ENCODE measurements at regions not wholly inside any gene's neighbourhood (a gene's known extent, or its start where the extent isn't known, plus 50 kb on each side); places are given as distances from the start of the nearest gene placed in this dataset.
A peak's percentile ranks its signal among the peaks of the same experiment; 100 is the strongest.

DNA sequence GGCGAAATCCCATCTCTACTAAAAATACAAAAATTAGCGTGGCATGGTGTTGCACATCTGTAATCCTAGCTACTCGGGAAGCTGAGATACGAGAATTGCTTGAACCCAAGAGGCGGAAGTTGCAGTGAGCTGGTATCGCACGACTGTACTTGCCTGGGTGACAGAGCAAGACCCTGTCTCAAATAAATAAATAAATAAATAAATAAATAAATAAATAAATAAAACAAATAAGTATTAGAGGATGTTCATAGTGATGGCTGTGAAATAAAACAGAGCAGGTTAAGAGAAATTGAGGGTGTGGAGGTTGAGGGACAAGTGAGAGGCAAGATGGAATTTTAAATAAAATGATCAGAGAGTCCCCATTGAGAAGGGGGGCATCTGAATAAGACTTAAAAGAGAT, 124.7 kb upstream of the DST start:
- no peaks in the 10 kb centered on the region for H3K9me3 ChIP-seq (ENCODE audit: severe bottlenecking)
- H3K4me3 ChIP-seq (ENCODE audit: severe bottlenecking): no peak overlapping the region
- H3K4me1 ChIP-seq (ENCODE audit: insufficient read depth, poor library complexity, severe bottlenecking): peaks cover 33% of the 10 kb centered on the region
- H3K36me3 ChIP-seq (ENCODE audit: low read depth): no peaks in the 10 kb centered on the region
- DNase-seq (ENCODE audit: low spot score) (no peak), ATAC-seq (ENCODE audit: low read depth) (no peak)
- no peaks in the 10 kb centered on the region for H3K27me3 ChIP-seq (ENCODE audit: insufficient read depth, poor library complexity, severe bottlenecking)
- TF ChIP-seq, protein P1, sequence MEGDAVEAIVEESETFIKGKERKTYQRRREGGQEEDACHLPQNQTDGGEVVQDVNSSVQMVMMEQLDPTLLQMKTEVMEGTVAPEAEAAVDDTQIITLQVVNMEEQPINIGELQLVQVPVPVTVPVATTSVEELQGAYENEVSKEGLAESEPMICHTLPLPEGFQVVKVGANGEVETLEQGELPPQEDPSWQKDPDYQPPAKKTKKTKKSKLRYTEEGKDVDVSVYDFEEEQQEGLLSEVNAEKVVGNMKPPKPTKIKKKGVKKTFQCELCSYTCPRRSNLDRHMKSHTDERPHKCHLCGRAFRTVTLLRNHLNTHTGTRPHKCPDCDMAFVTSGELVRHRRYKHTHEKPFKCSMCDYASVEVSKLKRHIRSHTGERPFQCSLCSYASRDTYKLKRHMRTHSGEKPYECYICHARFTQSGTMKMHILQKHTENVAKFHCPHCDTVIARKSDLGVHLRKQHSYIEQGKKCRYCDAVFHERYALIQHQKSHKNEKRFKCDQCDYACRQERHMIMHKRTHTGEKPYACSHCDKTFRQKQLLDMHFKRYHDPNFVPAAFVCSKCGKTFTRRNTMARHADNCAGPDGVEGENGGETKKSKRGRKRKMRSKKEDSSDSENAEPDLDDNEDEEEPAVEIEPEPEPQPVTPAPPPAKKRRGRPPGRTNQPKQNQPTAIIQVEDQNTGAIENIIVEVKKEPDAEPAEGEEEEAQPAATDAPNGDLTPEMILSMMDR (IDR thresholded peaks at IDR 0.05; ENCODE audit: poor library complexity, severe bottlenecking): no peak
- H3K27ac ChIP-seq (ENCODE audit: poor library complexity, severe bottlenecking): peak overlapping the region; percentile 4

DNA sequence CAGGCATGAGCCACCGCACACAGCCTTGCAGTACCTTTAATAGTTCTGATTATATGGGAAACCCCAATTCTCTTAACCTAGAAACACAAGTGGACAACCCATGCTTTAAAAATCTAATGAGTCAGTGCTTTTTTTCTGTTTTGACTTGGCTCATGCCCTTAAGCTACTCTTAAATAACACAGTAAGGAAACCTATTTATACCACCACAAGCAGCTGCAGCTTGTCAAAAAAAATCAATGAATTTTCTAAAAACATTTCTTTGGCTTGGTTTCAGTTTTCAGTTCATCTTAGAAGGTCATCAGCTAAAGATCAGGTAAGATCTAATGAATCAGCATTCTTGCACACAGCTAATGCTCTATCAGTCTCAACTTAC, 124.1 kb upstream of the DST start:
- TF ChIP-seq, protein P1 (IDR thresholded peaks at IDR 0.05; ENCODE audit: poor library complexity, severe bottlenecking): no peak
- ATAC-seq (ENCODE audit: low read depth) (peak; percentile 81), DNase-seq (ENCODE audit: low spot score) (no peak)
- Histone ChIP-seq H3K36me3 (ENCODE audit: low read depth) (no peaks in the 10 kb centered on the region), H3K4me3 (ENCODE audit: severe bottlenecking) (no peak overlapping the region), H3K4me1 (ENCODE audit: insufficient read depth, poor library complexity, severe bottlenecking) (peaks cover 32% of the 10 kb centered on the region), H3K27ac (ENCODE audit: poor library complexity, severe bottlenecking) (peak overlapping the region; percentile 4), H3K27me3 (ENCODE audit: insufficient read depth, poor library complexity, severe bottlenecking) (no peaks in the 10 kb centered on the region), H3K9me3 (ENCODE audit: severe bottlenecking) (no peaks in the 10 kb centered on the region)

DNA sequence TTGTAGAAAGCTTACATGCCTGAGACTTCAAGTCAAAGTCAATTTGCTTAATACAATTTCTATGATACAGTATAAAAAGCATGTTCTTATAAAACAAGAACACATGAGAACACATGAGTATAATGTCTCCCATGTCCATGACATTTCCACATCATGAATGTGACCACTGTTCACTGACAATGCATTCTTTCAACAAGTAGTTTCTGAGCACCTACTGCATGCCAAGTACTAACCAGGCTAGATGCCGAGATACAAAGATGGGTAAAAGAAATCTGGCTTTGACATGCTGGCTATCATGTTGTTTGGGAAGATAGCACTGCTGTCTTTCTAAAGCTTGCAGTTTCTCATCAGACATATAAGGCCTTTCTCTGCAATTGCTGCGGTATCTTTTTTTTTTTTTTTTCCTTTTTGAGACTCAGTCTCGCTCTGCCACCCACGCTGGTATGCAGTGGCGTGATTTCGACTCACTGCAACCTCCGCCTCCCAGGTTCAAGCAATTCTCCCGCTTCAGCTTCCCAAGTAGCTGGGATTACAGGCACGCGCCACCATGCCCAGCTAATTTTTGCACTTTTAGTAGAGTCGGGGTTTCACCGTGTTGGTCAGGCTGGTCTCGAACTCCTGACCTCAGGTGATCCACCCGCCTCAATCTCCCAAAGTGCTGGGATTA, 123.6 kb upstream of the DST start:
- no peak for DNase-seq (ENCODE audit: low spot score)
- Histone ChIP-seq H3K36me3 (ENCODE audit: low read depth) (no peaks in the 10 kb centered on the region), H3K4me3 (ENCODE audit: severe bottlenecking) (no peak overlapping the region), H3K27me3 (ENCODE audit: insufficient read depth, poor library complexity, severe bottlenecking) (no peaks in the 10 kb centered on the region), H3K4me1 (ENCODE audit: insufficient read depth, poor library complexity, severe bottlenecking) (peaks cover 27% of the 10 kb centered on the region), H3K9me3 (ENCODE audit: severe bottlenecking) (no peaks in the 10 kb centered on the region), H3K27ac (ENCODE audit: poor library complexity, severe bottlenecking) (peak overlapping the region; percentile 4)
- no peak for ATAC-seq (ENCODE audit: low read depth)
- TF ChIP-seq, protein P1 (IDR thresholded peaks at IDR 0.05; ENCODE audit: poor library complexity, severe bottlenecking): no peak

DNA sequence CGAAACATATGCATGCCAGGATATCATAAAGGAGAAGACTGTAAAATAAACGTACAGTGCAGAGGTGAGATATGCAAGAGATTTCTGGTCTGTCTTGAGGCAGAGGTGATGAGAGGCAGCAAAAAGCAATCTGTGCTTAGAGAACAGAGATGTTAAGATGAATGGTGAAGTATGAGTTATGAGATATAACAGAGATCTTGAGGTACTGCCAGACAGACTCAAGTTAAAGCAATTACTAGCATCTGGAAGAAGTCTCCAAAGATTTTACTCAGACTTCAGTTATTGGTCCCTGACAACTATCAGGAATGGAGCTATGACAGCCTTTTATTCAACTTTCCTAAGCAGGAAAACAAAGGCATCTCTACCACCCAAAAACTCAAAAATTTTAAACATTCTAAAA, 122.8 kb upstream of the DST start:
- ATAC-seq (ENCODE audit: low read depth): no peak
- H3K9me3 ChIP-seq (ENCODE audit: severe bottlenecking): no peaks in the 10 kb centered on the region
- H3K27ac ChIP-seq (ENCODE audit: poor library complexity, severe bottlenecking): no peak overlapping the region

DNA sequence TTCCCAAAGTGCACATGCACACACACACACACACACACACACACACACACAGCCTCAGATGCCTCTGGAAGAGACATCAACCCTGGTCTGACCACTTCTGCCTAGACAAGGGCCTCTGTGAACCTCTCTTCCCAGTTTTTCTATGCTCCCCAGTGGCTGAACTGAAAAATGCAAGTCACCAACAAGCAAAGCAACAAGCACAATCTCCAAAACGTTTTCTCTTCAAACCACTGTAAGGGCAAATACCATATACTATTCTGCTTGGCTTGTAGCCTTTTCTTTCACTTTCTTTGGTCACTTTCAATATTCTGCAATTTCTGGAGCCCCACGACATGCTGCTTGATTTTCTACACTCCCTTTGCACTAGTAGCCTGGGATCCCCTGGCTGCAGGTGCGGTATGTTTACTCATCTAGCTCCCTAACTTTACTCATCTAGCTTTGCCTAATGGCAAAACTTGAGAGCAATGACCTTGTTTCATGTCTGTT, 121.4 kb upstream of the DST start:
- no peaks in the 10 kb centered on the region for H3K9me3 ChIP-seq (ENCODE audit: severe bottlenecking)
- no peaks in the 10 kb centered on the region for H3K36me3 ChIP-seq (ENCODE audit: low read depth)
- no peaks in the 10 kb centered on the region for H3K27me3 ChIP-seq (ENCODE audit: insufficient read depth, poor library complexity, severe bottlenecking)
- ATAC-seq (ENCODE audit: low read depth) (peak; percentile 56), DNase-seq (ENCODE audit: low spot score) (no peak)
- no peak overlapping the region for H3K27ac ChIP-seq (ENCODE audit: poor library complexity, severe bottlenecking)
- TF ChIP-seq, protein P1 (IDR thresholded peaks at IDR 0.05; ENCODE audit: poor library complexity, severe bottlenecking): peak; percentile 64
- H3K4me3 ChIP-seq (ENCODE audit: severe bottlenecking): no peak overlapping the region
- peaks cover 22% of the 10 kb centered on the region for H3K4me1 ChIP-seq (ENCODE audit: insufficient read depth, poor library complexity, severe bottlenecking)

More for the DNA sequence above, 122.8 kb upstream of the DST start:
- TF ChIP-seq, protein P1 (IDR thresholded peaks at IDR 0.05; ENCODE audit: poor library complexity, severe bottlenecking): no peak
- Histone ChIP-seq H3K27me3 (ENCODE audit: insufficient read depth, poor library complexity, severe bottlenecking) (no peaks in the 10 kb centered on the region), H3K36me3 (ENCODE audit: low read depth) (no peaks in the 10 kb centered on the region), H3K4me1 (ENCODE audit: insufficient read depth, poor library complexity, severe bottlenecking) (peaks cover 22% of the 10 kb centered on the region), H3K4me3 (ENCODE audit: severe bottlenecking) (no peak overlapping the region)
- no peak for DNase-seq (ENCODE audit: low spot score)
